Uterus (tissue), 2 donors: ENCODE measurements at regions not wholly inside any gene's neighbourhood (a gene's known extent, or its start where the extent isn't known, plus 50 kb on each side); places are given as distances from the start of the nearest gene placed in this dataset.

Experiments used
- POLR2A ChIP-seq, 2 donors: fragments of 450-650 bp; IDR thresholded peaks; one replicate each; pipeline ENCODE4 v1.6.1; 2016; ENCODE audit warnings: antibody characterized with exemption in 2 of 2, mild to moderate bottlenecking in 1 of 2, moderate library complexity in 1 of 2
- TF ChIP-seq, protein P1 (sequence below), 4 experiments: fragments of 200-600 bp in 2 of 4; fragments of 450-650 bp in 2 of 4; sonication (generic) in 2 of 4; IDR thresholded peaks; one replicate each; pipeline ENCODE4 v1.5.1; 2016 to 2019; ENCODE audit warnings: antibody characterized with exemption in 4 of 4, mild to moderate bottlenecking in 2 of 4, moderate library complexity in 1 of 4

DNA sequence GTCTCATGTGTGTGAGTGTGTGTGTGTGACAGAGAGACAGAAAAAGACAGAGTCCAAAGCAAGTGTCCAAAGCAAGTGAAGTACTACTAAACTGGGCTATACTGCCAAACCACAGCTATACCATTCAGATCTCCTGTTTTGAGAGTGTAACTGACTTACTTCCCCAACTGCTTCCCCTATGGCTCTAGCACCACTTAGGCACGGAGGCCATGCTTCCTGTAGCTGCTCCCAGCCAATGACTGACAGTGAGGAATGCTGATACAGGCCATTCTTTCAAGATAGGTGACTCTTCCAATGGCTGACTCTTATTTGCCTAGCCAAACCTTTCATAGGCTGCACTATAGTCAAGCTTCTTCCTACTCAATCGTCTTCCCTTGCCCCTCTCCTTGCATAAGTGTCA, 393.2 kb downstream of the BCAT1 start:
- no peak for TF ChIP-seq POLR2A (IDR thresholded peaks at IDR 0.05)
- TF ChIP-seq, protein P1, sequence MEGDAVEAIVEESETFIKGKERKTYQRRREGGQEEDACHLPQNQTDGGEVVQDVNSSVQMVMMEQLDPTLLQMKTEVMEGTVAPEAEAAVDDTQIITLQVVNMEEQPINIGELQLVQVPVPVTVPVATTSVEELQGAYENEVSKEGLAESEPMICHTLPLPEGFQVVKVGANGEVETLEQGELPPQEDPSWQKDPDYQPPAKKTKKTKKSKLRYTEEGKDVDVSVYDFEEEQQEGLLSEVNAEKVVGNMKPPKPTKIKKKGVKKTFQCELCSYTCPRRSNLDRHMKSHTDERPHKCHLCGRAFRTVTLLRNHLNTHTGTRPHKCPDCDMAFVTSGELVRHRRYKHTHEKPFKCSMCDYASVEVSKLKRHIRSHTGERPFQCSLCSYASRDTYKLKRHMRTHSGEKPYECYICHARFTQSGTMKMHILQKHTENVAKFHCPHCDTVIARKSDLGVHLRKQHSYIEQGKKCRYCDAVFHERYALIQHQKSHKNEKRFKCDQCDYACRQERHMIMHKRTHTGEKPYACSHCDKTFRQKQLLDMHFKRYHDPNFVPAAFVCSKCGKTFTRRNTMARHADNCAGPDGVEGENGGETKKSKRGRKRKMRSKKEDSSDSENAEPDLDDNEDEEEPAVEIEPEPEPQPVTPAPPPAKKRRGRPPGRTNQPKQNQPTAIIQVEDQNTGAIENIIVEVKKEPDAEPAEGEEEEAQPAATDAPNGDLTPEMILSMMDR (IDR thresholded peaks at IDR 0.05): no peak
